PFSK-1 (cell line): ENCODE measurements at regions not wholly inside any gene's neighbourhood (a gene's known extent, or its start where the extent isn't known, plus 50 kb on each side); places are given as distances from the start of the nearest gene placed in this dataset.

Source experiments
- FOXP2 ChIP-seq: optimal IDR thresholded peaks from 2 replicates; pipeline ENCODE3; 2011; ENCODE audit warnings: borderline replicate concordance, control low read depth, inconsistent platforms; ENCODE audit not compliant: insufficient read depth; ENCODE audit errors: extremely low read length, extremely low read depth
- POLR2AphosphoS5 ChIP-seq: IDR thresholded peaks from 2 replicates; pipeline ENCODE4 v1.6.1; 2012; ENCODE audit warnings: low read depth, mild to moderate bottlenecking, control low read depth, low read length, moderate library complexity
- SIN3A ChIP-seq: IDR thresholded peaks from 2 replicates; pipeline ENCODE4 v1.6.1; 2012; ENCODE audit warnings: mild to moderate bottlenecking, low read length, moderate library complexity, borderline replicate concordance; ENCODE audit not compliant: insufficient read depth
- TAF1 ChIP-seq: IDR thresholded peaks from 2 replicates; pipeline ENCODE4 v1.6.1; 2012; ENCODE audit warnings: low read length, control low read depth, borderline replicate concordance; ENCODE audit not compliant: insufficient read depth
- TF ChIP-seq, protein P1 (sequence below), 2 experiments: IDR thresholded peaks; 2 replicates each; pipeline versions ENCODE4 v1.6.1 to v1.8.0; 2011 to 2012; ENCODE audit warnings: low read depth in 2 of 2, low read length in 2 of 2, control low read depth in 1 of 2, inconsistent platforms in 1 of 2, mild to moderate bottlenecking in 1 of 2, moderate library complexity in 1 of 2; ENCODE audit not compliant: insufficient read depth in 1 of 2

DNA sequence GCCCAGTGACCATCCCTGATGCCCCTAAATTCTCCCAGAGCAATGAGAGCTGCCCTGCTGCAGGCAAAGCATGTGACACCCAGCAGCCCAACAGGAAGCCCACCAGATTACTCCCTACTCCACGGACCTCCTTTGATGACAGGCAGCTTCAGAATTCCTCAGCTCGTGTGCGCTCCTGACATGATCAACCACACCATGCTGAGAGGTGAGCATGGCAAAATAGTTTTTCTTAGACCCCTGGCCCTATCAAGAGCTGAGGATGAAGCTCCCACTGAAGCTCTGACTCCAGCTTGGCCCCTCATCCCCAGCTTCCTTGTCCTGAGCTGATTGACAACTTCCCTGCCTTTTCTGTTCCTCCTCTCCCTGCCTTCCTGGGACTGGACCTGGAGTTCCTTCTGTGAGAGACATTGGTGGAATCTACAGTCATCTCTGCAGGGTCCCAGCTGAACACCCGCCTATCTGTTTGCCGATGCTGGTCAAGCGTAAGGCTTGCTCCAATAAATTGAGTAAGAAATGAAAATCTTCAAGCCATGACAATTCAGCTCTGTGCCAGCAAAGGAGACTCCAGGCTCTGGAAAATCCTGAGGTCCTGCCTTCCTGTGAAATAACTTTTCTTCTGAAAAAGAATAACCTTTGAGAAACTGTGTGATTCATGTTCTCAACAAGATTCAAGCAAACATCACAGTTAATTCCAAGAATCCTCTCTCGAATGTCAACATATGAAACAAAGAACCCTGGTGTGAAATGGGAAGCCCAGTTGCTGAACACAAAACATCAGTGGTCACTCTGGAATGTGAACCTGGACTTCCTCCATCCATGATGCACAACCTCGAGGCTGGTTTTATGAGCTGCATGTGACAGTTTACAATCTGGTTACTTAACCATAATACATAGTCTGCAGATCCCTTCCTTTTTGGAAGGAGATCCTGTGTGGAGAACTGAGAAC is 201.1 kb downstream of the SPP2 start:
- TF ChIP-seq, protein P1, sequence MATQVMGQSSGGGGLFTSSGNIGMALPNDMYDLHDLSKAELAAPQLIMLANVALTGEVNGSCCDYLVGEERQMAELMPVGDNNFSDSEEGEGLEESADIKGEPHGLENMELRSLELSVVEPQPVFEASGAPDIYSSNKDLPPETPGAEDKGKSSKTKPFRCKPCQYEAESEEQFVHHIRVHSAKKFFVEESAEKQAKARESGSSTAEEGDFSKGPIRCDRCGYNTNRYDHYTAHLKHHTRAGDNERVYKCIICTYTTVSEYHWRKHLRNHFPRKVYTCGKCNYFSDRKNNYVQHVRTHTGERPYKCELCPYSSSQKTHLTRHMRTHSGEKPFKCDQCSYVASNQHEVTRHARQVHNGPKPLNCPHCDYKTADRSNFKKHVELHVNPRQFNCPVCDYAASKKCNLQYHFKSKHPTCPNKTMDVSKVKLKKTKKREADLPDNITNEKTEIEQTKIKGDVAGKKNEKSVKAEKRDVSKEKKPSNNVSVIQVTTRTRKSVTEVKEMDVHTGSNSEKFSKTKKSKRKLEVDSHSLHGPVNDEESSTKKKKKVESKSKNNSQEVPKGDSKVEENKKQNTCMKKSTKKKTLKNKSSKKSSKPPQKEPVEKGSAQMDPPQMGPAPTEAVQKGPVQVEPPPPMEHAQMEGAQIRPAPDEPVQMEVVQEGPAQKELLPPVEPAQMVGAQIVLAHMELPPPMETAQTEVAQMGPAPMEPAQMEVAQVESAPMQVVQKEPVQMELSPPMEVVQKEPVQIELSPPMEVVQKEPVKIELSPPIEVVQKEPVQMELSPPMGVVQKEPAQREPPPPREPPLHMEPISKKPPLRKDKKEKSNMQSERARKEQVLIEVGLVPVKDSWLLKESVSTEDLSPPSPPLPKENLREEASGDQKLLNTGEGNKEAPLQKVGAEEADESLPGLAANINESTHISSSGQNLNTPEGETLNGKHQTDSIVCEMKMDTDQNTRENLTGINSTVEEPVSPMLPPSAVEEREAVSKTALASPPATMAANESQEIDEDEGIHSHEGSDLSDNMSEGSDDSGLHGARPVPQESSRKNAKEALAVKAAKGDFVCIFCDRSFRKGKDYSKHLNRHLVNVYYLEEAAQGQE (IDR thresholded peaks at IDR 0.05; ENCODE audit: insufficient read depth in 1 of 2, low read depth in 2 of 2, low read length in 2 of 2) = no peak
- TF ChIP-seq POLR2AphosphoS5 (no peak), SIN3A (no peak), TAF1 (no peak), FOXP2 (no peak)
